K562 (cell line): ENCODE measurements at regions not wholly inside any gene's neighbourhood (a gene's known extent, or its start where the extent isn't known, plus 50 kb on each side); places are given as distances from the start of the nearest gene placed in this dataset.
"Not testable (repeated sequence)": the region's sequence is repeated elsewhere in the genome, so short reads cannot be mapped to it uniquely, and the experiment has no call there.

Experiments
- ATAC-seq: fragments of 200-7000 bp; cut with Tn5 transposase; 3 replicates; pipeline ENCODE4 v1.9.1; 2020; ENCODE audit warnings: moderate library complexity
- BruUV-seq: library from RNA; stranded (reverse); fragments of 400-500 nt; replicated peaks from 2 replicates; lab custom pipeline; 2021; lab: Mats Ljungman, UMichigan
- CTCF ChIA-PET: fragments of 300-600 bp; formaldehyde crosslinking; extraction: SDS; loops from one replicate; lab custom pipeline; 2021; ENCODE audit warnings: low intra/inter-chr PET ratio; lab: Yijun Ruan, JAX
- POLR2A ChIA-PET: fragments of 300-600, 350-650 bp; sonication (Branson Sonifier 250); formaldehyde crosslinking; extraction: SDS; loops from one replicate; lab custom pipeline; 2021; ENCODE audit warnings: antibody characterized with exemption, inconsistent platforms; lab: Yijun Ruan, JAX
- DNase-seq, 4 experiments: peaks; one replicate each; pipeline versions ENCODE4 v3.0.0 to v3.0.0-alpha.2; 2011 to 2018; ENCODE audit warnings: low spot score in 3 of 4, mixed read lengths in 3 of 4; ENCODE audit errors: extremely low read depth in 1 of 4
- FAIRE-seq: peaks from 2 replicates; lab custom pipeline; 2011; peaks lifted over from hg19 to GRCh38; lab: Jason Lieb, UNC
- H2AFZ ChIP-seq: 2 replicates; pipeline ENCODE4 v1.6.0; 2011; ENCODE audit warnings: low read depth, low read length, control low read depth, inconsistent platforms
- H3K27ac ChIP-seq: fragments of 200-600 bp; 3 replicates; pipeline ENCODE4 v1.8.0; 2011; ENCODE audit warnings: low read depth, mild to moderate bottlenecking, control low read depth, inconsistent platforms, low read length, moderate library complexity, mixed read lengths; ENCODE audit errors: extremely low read depth
- H3K27me3 ChIP-seq, 2 experiments: fragments of 300-600 bp in 1 of 2; 2 replicates in 1 of 2; 3 replicates in 1 of 2; pipeline versions ENCODE4 v1.6.0 to v1.8.0; 2011; ENCODE audit warnings: inconsistent platforms in 2 of 2, low read length in 2 of 2, mild to moderate bottlenecking in 1 of 2, mixed read lengths in 1 of 2, moderate library complexity in 1 of 2; ENCODE audit not compliant: control insufficient read depth in 2 of 2, insufficient read depth in 2 of 2
- H3K36me3 ChIP-seq: fragments of 300-600 bp; 3 replicates; pipeline ENCODE4 v1.8.0; 2011; ENCODE audit warnings: mild to moderate bottlenecking, low read length, inconsistent platforms; ENCODE audit not compliant: control insufficient read depth, insufficient read depth
- H3K4me1 ChIP-seq, 2 experiments: fragments of 200-600 bp in 1 of 2; replicated peaks in 1 of 2; 2 replicates in 1 of 2; 3 replicates in 1 of 2; pipeline versions ENCODE4 v1.5.1 to v1.8.0; 2011; ENCODE audit warnings: inconsistent platforms in 2 of 2, low read length in 2 of 2, mild to moderate bottlenecking in 1 of 2, mixed read lengths in 1 of 2, moderate library complexity in 1 of 2; ENCODE audit not compliant: control insufficient read depth in 2 of 2, insufficient read depth in 2 of 2
- H3K4me2 ChIP-seq: 2 replicates; pipeline ENCODE4 v1.6.1; 2011; ENCODE audit warnings: low read length, control low read depth, inconsistent platforms, mixed read lengths; ENCODE audit not compliant: insufficient read depth
- H3K4me3 ChIP-seq: fragments of 200-600 bp; sonication (generic), shearing (Covaris generic); 2 replicates; pipeline ENCODE4 v1.5.1; 2016; ENCODE audit warnings: control low read depth, inconsistent platforms
- H3K79me2 ChIP-seq: fragments of 200-600 bp; 3 replicates; pipeline ENCODE4 v1.8.0; 2011; ENCODE audit warnings: low read length, inconsistent platforms; ENCODE audit not compliant: control insufficient read depth, insufficient read depth
- H3K9ac ChIP-seq, 2 experiments: 2 replicates each; pipeline versions ENCODE4 v1.6.0 to v1.6.1; 2011; ENCODE audit warnings: low read depth in 2 of 2, low read length in 2 of 2, control low read depth in 1 of 2, inconsistent platforms in 1 of 2, mild to moderate bottlenecking in 1 of 2, mixed read lengths in 1 of 2; ENCODE audit not compliant: insufficient read depth in 1 of 2
- H3K9me1 ChIP-seq: one replicate; pipeline ENCODE4 v1.6.0; 2011; ENCODE audit warnings: inconsistent platforms, mild to moderate bottlenecking, low read length, moderate library complexity; ENCODE audit not compliant: control insufficient read depth, insufficient read depth
- H3K9me3 ChIP-seq: replicated peaks from 2 replicates; pipeline ENCODE4 v1.5.1; 2011; ENCODE audit warnings: low read depth, low read length, inconsistent platforms; ENCODE audit not compliant: control insufficient read depth, insufficient read depth
- H4K20me1 ChIP-seq: replicated peaks from 2 replicates; pipeline ENCODE4 v1.6.1; 2011; ENCODE audit warnings: low read length, inconsistent platforms, mixed read lengths; ENCODE audit not compliant: control insufficient read depth, insufficient read depth
- ASH1L ChIP-seq: fragments of 450-650 bp; IDR thresholded peaks from 2 replicates; pipeline ENCODE4 v1.6.1; 2018; ENCODE audit warnings: borderline replicate concordance, mild to moderate bottlenecking, low read depth; ENCODE audit not compliant: partially characterized antibody
- C11orf30 ChIP-seq: fragments of 450-650 bp; IDR thresholded peaks from 2 replicates; pipeline ENCODE4 v1.6.1; 2016; ENCODE audit warnings: low read depth, mild to moderate bottlenecking
- CC2D1A ChIP-seq: fragments of 450-650 bp; IDR thresholded peaks from 2 replicates; pipeline ENCODE4 v1.6.1; 2017; ENCODE audit warnings: mild to moderate bottlenecking
- NFYB ChIP-seq: IDR thresholded peaks from 2 replicates; pipeline ENCODE4 v1.6.1; 2011; ENCODE audit warnings: mild to moderate bottlenecking, moderate library complexity; ENCODE audit not compliant: insufficient read length; ENCODE audit errors: extremely low read depth
- ZNF316 ChIP-seq: fragments of 450-650 bp; IDR thresholded peaks from 2 replicates; pipeline ENCODE4 v1.6.1; 2016
- WGBS: fragments of 100-300 bp; shearing (Covaris generic); methylation state at CpG from one replicate; pipeline ENCODE4 v1.1.6; 2016; ENCODE audit warnings: low coverage, mixed read lengths; ENCODE audit not compliant: insufficient coverage; ENCODE audit errors: missing lambda C conversion rate; 5-methylcytosine and 5-hydroxymethylcytosine counted together
- in situ Hi-C: fragments of 300-500 bp; cut with MboI; formaldehyde crosslinking; loops from 4 replicates; pipeline ENCODE4 v1.15.0; 2018; ENCODE audit warnings: inconsistent platforms, mixed read lengths
- intact Hi-C: fragments of 100-400 bp; cut with micrococcal nuclease; formaldehyde crosslinking; loops from 2 replicates; pipeline ENCODE4 v1.14.2; 2022
- TF ChIP-seq, protein P1 (sequence below): fragments of 450-650 bp; IDR thresholded peaks from 2 replicates; pipeline ENCODE4 v1.6.1; 2016; ENCODE audit warnings: mild to moderate bottlenecking

DNA sequence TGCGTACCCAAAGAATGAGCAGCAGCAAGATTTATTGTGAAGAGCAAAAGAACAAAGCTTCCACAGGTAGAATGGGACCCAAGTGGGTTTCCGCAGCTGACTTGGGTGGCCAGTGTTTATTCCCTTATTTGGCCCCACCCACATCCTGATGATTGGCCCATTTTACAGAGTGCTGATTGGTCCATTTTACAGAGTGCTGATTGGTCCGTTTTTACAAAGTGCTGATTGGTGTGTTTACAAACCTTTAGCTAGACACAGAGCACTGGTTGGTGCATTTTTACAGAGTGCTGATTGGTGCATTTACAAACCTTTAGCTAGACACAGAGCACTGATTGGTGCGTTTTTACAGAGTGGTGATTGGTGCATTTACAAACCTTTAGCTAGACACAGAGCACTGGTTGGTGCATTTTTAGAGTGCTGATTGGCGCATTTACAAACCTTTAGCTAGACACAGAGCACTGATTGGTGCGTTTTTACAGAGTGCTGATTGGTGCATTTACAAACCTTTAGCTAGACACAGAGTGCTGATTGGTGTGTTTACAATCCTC, 94.8 kb downstream of the SAMD9 start:
- H3K4me1 ChIP-seq, H3K36me3 ChIP-seq, ATAC-seq, H3K4me2 ChIP-seq, BruUV-seq, DNase-seq, FAIRE-seq, H3K4me3 ChIP-seq, H3K79me2 ChIP-seq, CTCF ChIA-PET, H4K20me1 ChIP-seq, intact Hi-C loops, H3K9ac ChIP-seq, H3K9me3 ChIP-seq, H3K27me3 ChIP-seq, in situ Hi-C loops, H3K9me1 ChIP-seq, H3K27ac ChIP-seq: not testable (repeated sequence)
- POLR2A ChIA-PET, result interaction anchor here (0.7 to 1.1 kb wide), 2 partner anchors 14 to 17 kb away, joined by 3 read pairs; no protein-coding TSS in a partner anchor
- TF ChIP-seq NFYB (peak; percentile 69), C11orf30 (peak; percentile 34), CC2D1A (peak; percentile 66), ZNF316 (peak; percentile 74), ASH1L (peak; percentile 62)
- TF ChIP-seq, protein P1, sequence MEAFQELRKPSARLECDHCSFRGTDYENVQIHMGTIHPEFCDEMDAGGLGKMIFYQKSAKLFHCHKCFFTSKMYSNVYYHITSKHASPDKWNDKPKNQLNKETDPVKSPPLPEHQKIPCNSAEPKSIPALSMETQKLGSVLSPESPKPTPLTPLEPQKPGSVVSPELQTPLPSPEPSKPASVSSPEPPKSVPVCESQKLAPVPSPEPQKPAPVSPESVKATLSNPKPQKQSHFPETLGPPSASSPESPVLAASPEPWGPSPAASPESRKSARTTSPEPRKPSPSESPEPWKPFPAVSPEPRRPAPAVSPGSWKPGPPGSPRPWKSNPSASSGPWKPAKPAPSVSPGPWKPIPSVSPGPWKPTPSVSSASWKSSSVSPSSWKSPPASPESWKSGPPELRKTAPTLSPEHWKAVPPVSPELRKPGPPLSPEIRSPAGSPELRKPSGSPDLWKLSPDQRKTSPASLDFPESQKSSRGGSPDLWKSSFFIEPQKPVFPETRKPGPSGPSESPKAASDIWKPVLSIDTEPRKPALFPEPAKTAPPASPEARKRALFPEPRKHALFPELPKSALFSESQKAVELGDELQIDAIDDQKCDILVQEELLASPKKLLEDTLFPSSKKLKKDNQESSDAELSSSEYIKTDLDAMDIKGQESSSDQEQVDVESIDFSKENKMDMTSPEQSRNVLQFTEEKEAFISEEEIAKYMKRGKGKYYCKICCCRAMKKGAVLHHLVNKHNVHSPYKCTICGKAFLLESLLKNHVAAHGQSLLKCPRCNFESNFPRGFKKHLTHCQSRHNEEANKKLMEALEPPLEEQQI, result peak; percentile 69; the same call in 1 of the 2 replicates
- H2AFZ ChIP-seq, result peak overlapping the region; percentile 6; the same call in 1 of the 2 replicates
- WGBS, result 65% methylated on average over 6 of the region's 6 CpGs
